ENCODE measurements at regions not wholly inside any gene's neighbourhood (a gene's known extent, or its start where the extent isn't known, plus 50 kb on each side); places are given as distances from the start of the nearest gene placed in this dataset.
"Not testable (repeated sequence)": the region's sequence is repeated elsewhere in the genome, so short reads cannot be mapped to it uniquely, and the experiment has no call there.

GRCh38 chr18:56436651-56437050, 201.7 kb downstream of the TXNL1 start:
- no peak for DNase-seq

GRCh38 chr18:56433919-56434318, 204.5 kb downstream of the TXNL1 start:
- DNase-seq: no peak

GRCh38 chr18:56431551-56431950, 206.8 kb downstream of the TXNL1 start:
- no peak for DNase-seq

GRCh38 chr18:56423626-56424025, 214.8 kb downstream of the TXNL1 start:
- DNase-seq: no peak

GRCh38 chr18:56421647-56422046, 216.7 kb downstream of the TXNL1 start:
- DNase-seq: no peak

GRCh38 chr18:56420868-56421267, 217.5 kb downstream of the TXNL1 start:
- DNase-seq: not testable (repeated sequence)

GRCh38 chr18:56414357-56414756, 224.0 kb downstream of the TXNL1 start:
- DNase-seq: no peak

- no peak for DNase-seq
These were observed 224.5 kb downstream of the TXNL1 start for GRCh38 chr18:56413862-56414261.

- DNase-seq: no peak
These were observed 225.4 kb downstream of the TXNL1 start for GRCh38 chr18:56412951-56413350.

GRCh38 chr18:56409736-56410135, 228.7 kb downstream of the TXNL1 start:
- no peak for DNase-seq

GRCh38 chr18:56407646-56408180, 230.7 kb downstream of the TXNL1 start:
- DNase-seq: no peak

- DNase-seq: no peak
These were observed 235.4 kb downstream of the TXNL1 start for GRCh38 chr18:56402872-56403516.

- no peak for DNase-seq
These were observed 244.5 kb downstream of the TXNL1 start for GRCh38 chr18:56393870-56394269.

GRCh38 chr18:56391931-56392590, 246.3 kb downstream of the TXNL1 start:
- DNase-seq: no peak

- DNase-seq: no peak
These were observed 247.8 kb downstream of the TXNL1 start for GRCh38 chr18:56390626-56391025.

- no peak for DNase-seq
These were observed 249.2 kb downstream of the TXNL1 start for GRCh38 chr18:56389190-56389589.

GRCh38 chr18:56388571-56388970, 249.8 kb downstream of the TXNL1 start:
- DNase-seq: no peak

- no peak for DNase-seq
These were observed 251.5 kb downstream of the TXNL1 start for GRCh38 chr18:56386856-56387255.

GRCh38 chr18:56383349-56383748, 255.0 kb downstream of the TXNL1 start:
- DNase-seq: no peak

- DNase-seq: peak; percentile 38
These were observed 255.9 kb downstream of the TXNL1 start for GRCh38 chr18:56382541-56382940.

- no peak for DNase-seq
These were observed 257.2 kb downstream of the TXNL1 start for GRCh38 chr18:56381196-56381595.

GRCh38 chr18:56380685-56381084, 257.7 kb downstream of the TXNL1 start:
- no peak for DNase-seq

- no peak for DNase-seq
These were observed 259.1 kb downstream of the TXNL1 start for GRCh38 chr18:56379256-56379655.

- no peak for DNase-seq
These were observed 261.2 kb downstream of the TXNL1 start for GRCh38 chr18:56377231-56377630.

Data from NCI-H2107 (cell line).